OCI-LY1 (cell line): ENCODE measurements at regions not wholly inside any gene's neighbourhood (a gene's known extent, or its start where the extent isn't known, plus 50 kb on each side); places are given as distances from the start of the nearest gene placed in this dataset.

Experiments used
- H2AFZ ChIP-seq: fragments of 200-600 bp; sonication (generic), shearing (Covaris generic); 2 replicates; pipeline ENCODE4 v1.6.0; 2014; ENCODE audit warnings: antibody characterized with exemption, mild to moderate bottlenecking, low read length
- H3F3A ChIP-seq: fragments of 200-600 bp; sonication (generic), shearing (Covaris generic); 2 replicates; pipeline ENCODE4 v1.6.0; 2014; ENCODE audit warnings: mild to moderate bottlenecking, antibody characterized with exemption, low read length, moderate library complexity; ENCODE audit not compliant: insufficient read depth
- H3K27ac ChIP-seq: fragments of 200-600 bp; sonication (generic); 2 replicates; pipeline ENCODE4 v1.5.1; 2014; ENCODE audit warnings: low read length, mixed run types, mild to moderate bottlenecking, low read depth; ENCODE audit not compliant: poor library complexity, severe bottlenecking
- H3K27me3 ChIP-seq: fragments of 200-600 bp; sonication (generic); 2 replicates; pipeline ENCODE4 v1.6.0; 2014; ENCODE audit warnings: antibody characterized with exemption, mild to moderate bottlenecking, low read length, moderate library complexity; ENCODE audit not compliant: insufficient read depth
- H3K36me3 ChIP-seq: fragments of 200-600 bp; sonication (generic); 2 replicates; pipeline ENCODE4 v1.6.1; 2014; ENCODE audit warnings: mild to moderate bottlenecking, antibody characterized with exemption, low read length, moderate library complexity, mixed read lengths; ENCODE audit not compliant: insufficient read depth
- H3K4me1 ChIP-seq: fragments of 200-600 bp; sonication (generic); 2 replicates; pipeline ENCODE4 v1.5.1; 2014; ENCODE audit warnings: mild to moderate bottlenecking, low read length, moderate library complexity; ENCODE audit not compliant: insufficient read depth, severe bottlenecking
- H3K4me2 ChIP-seq: fragments of 200-600 bp; sonication (generic), shearing (Covaris generic); 2 replicates; pipeline ENCODE4 v1.6.1; 2014; ENCODE audit warnings: low read length
- H3K4me3 ChIP-seq: fragments of 200-600 bp; sonication (generic); 2 replicates; pipeline ENCODE4 v1.5.1; 2014; ENCODE audit warnings: low read length, low read depth, mild to moderate bottlenecking, mixed read lengths; ENCODE audit not compliant: poor library complexity, severe bottlenecking
- H3K79me2 ChIP-seq: fragments of 200-600 bp; shearing (Covaris generic); 2 replicates; pipeline ENCODE4 v1.6.1; 2016; ENCODE audit warnings: mixed run types, low read length, mixed read lengths; ENCODE audit not compliant: insufficient read depth
- H3K9ac ChIP-seq: fragments of 200-600 bp; sonication (generic), shearing (Covaris generic); 2 replicates; pipeline ENCODE4 v1.6.1; 2014; ENCODE audit warnings: mild to moderate bottlenecking, low read length, mixed read lengths
- H3K9me2 ChIP-seq: fragments of 200-600 bp; sonication (generic), shearing (Covaris generic); 2 replicates; pipeline ENCODE4 v1.6.1; 2014; ENCODE audit warnings: low read depth, mild to moderate bottlenecking, low read length, mixed read lengths
- H3K9me3 ChIP-seq: fragments of 200-600 bp; shearing (Covaris generic); 2 replicates; pipeline ENCODE4 v1.6.1; 2014; ENCODE audit warnings: low read length, mixed read lengths
- H4K20me1 ChIP-seq: fragments of 200-600 bp; sonication (generic), shearing (Covaris generic); 2 replicates; pipeline ENCODE4 v1.6.0; 2016; ENCODE audit warnings: mild to moderate bottlenecking, low read length; ENCODE audit not compliant: insufficient read depth
- EZH2 ChIP-seq: fragments of 200-600 bp; sonication (generic), shearing (Covaris generic); IDR thresholded peaks from 2 replicates; pipeline ENCODE4 v1.8.0; 2017; ENCODE audit warnings: borderline replicate concordance, mixed run types, mild to moderate bottlenecking, antibody characterized with exemption, low read length, moderate library complexity, mixed read lengths
- TF ChIP-seq, protein P1 (sequence below): fragments of 200-600 bp; sonication (generic), shearing (Covaris generic); IDR thresholded peaks from 2 replicates; pipeline ENCODE4 v1.5.1; 2017; ENCODE audit warnings: mild to moderate bottlenecking, antibody characterized with exemption, low read length, moderate library complexity, mixed read lengths

DNA sequence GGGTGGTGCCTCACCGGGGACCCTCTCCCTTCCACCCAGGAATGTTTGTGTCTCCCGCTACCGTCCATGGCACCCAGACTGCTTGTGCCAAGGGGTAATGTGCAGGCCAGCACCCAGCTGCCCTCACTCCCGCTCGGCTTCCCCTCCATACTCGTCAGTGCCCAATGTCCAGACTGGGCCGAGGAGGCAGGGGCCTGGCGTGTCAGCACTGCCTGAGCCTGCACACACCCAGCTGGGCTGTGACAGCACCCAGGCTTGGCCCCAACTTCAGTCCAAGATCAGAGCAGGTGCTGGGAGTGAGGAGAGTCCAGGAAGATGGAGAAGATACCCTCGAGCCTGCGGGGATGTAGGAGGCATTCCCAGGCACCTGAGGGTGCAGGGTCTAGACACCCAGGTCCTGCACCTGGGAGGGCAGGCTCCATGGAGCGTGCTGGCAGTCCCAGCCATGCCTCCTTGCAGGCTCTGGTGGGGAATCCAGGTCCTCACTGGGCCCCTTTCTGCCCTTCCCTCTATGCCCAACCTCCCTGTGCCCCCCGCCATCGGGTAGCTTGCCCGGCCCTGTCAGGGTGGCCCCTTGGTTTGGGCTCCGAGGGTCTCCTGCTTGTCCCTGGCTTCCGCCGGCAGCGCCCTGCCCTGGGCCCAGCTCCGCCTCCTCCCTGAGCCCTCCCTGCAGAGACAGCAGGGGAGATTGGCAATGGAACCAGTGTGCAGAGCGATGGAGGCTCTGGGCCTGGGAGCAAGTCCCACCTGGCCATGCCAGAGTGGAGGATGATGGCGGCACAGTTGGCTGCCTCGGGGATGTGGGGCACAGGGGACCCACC is 250.8 kb upstream of the EDIL3 start:
- H3K4me2 ChIP-seq, result no peak overlapping the region
- no peaks in the 10 kb centered on the region for H3K79me2 ChIP-seq
- no peak overlapping the region for H2AFZ ChIP-seq
- H3K36me3 ChIP-seq, result no peaks in the 10 kb centered on the region
- H3F3A ChIP-seq, result no peaks in the 10 kb centered on the region
- no peak overlapping the region for H3K9ac ChIP-seq
- no peaks in the 10 kb centered on the region for H3K27me3 ChIP-seq
- no peaks in the 10 kb centered on the region for H3K9me2 ChIP-seq
- no peaks in the 10 kb centered on the region for H4K20me1 ChIP-seq
- no peak overlapping the region for H3K4me3 ChIP-seq
- no peak overlapping the region for H3K27ac ChIP-seq
- TF ChIP-seq, protein P1, sequence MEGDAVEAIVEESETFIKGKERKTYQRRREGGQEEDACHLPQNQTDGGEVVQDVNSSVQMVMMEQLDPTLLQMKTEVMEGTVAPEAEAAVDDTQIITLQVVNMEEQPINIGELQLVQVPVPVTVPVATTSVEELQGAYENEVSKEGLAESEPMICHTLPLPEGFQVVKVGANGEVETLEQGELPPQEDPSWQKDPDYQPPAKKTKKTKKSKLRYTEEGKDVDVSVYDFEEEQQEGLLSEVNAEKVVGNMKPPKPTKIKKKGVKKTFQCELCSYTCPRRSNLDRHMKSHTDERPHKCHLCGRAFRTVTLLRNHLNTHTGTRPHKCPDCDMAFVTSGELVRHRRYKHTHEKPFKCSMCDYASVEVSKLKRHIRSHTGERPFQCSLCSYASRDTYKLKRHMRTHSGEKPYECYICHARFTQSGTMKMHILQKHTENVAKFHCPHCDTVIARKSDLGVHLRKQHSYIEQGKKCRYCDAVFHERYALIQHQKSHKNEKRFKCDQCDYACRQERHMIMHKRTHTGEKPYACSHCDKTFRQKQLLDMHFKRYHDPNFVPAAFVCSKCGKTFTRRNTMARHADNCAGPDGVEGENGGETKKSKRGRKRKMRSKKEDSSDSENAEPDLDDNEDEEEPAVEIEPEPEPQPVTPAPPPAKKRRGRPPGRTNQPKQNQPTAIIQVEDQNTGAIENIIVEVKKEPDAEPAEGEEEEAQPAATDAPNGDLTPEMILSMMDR, result no peak
- no peak for TF ChIP-seq EZH2
- no peaks in the 10 kb centered on the region for H3K9me3 ChIP-seq
- no peaks in the 10 kb centered on the region for H3K4me1 ChIP-seq

DNA sequence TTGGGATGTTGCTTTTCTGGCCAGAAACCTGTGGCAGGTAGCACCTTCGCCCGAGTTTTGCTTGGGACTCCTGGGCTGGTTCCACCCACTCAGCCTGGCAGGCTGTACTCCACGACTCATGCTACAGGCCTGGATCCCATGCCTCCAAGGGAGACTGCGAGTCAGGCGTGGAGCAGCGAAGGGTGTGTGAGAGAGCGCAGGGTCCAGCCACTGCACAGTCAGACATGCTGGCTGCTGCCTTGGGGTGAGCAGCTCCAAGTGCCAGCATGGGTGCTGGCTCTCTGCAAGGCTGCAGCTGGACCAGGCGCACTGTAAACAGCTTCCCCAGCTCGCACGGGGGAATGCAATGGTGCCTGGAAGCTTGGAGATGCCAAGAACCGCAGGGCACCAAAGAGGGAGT is 249.6 kb upstream of the EDIL3 start:
- no peaks in the 10 kb centered on the region for H3K9me2 ChIP-seq
- no peaks in the 10 kb centered on the region for H3F3A ChIP-seq
- TF ChIP-seq, protein P1, result no peak
- no peak for TF ChIP-seq EZH2
- no peak overlapping the region for H3K4me3 ChIP-seq
- H2AFZ ChIP-seq, result no peak overlapping the region
- H3K27me3 ChIP-seq, result no peaks in the 10 kb centered on the region
- no peaks in the 10 kb centered on the region for H3K9me3 ChIP-seq
- H3K9ac ChIP-seq, result no peak overlapping the region
- H3K4me2 ChIP-seq, result no peak overlapping the region
- no peak overlapping the region for H3K27ac ChIP-seq
- H3K79me2 ChIP-seq, result no peaks in the 10 kb centered on the region
- H3K4me1 ChIP-seq, result no peaks in the 10 kb centered on the region
- H3K36me3 ChIP-seq, result no peaks in the 10 kb centered on the region
- no peaks in the 10 kb centered on the region for H4K20me1 ChIP-seq

DNA sequence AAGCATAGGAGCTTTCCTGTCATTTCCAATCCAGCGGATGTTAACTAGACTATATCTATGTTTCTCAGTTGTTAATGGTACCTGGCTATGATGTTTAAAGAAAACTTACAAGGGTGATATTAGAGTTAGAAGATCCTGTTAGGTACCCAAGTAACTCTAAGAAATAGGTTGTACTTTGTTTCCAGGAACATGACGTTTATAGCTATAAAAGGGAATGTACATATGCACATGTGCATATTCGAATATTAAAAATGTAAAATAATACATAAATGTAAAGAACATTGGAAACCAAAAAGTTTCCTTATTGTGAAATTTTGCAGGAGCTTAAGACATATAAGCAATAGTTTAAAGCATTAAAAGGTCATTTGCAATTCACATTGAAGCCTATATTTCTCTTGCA is 247.7 kb upstream of the EDIL3 start:
- Histone ChIP-seq H4K20me1 (no peaks in the 10 kb centered on the region), H3K79me2 (no peaks in the 10 kb centered on the region), H3K4me3 (no peak overlapping the region), H3F3A (no peaks in the 10 kb centered on the region), H3K36me3 (no peaks in the 10 kb centered on the region), H3K4me1 (no peaks in the 10 kb centered on the region), H3K27me3 (no peaks in the 10 kb centered on the region), H3K9me2 (no peaks in the 10 kb centered on the region), H3K4me2 (no peak overlapping the region), H3K9ac (no peak overlapping the region), H2AFZ (no peak overlapping the region), H3K27ac (no peak overlapping the region), H3K9me3 (no peaks in the 10 kb centered on the region)
- TF ChIP-seq, protein P1, result no peak
- no peak for TF ChIP-seq EZH2
